ENCODE measurements at regions not wholly inside any gene's neighbourhood (a gene's known extent, or its start where the extent isn't known, plus 50 kb on each side); places are given as distances from the start of the nearest gene placed in this dataset.

- WGBS (ENCODE audit: low lambda C conversion rate, missing lambda C conversion rate): 93% methylated on average over 1 of the region's 1 CpG
Measured at GRCh38 chr13:107113387-107113786, 545.5 kb upstream of the ARGLU1 start.

GRCh38 chr13:107111248-107111647 lies 543.3 kb upstream of the ARGLU1 start:
- Histone ChIP-seq H3K9me2 (replicated peaks; ENCODE audit: insufficient read depth) (no peaks in the 10 kb centered on the region), H4K20me1 (ENCODE audit: insufficient read depth, poor library complexity, severe bottlenecking) (no peaks in the 10 kb centered on the region), H3K4me2 (no peak overlapping the region), H3K9me3 (ENCODE audit: low read depth) (peaks cover 9% of the 10 kb centered on the region), H3K4me1 (ENCODE audit: insufficient read depth) (no peaks in the 10 kb centered on the region), H2AFZ (no peak overlapping the region), H3K36me3 (replicated peaks; ENCODE audit: insufficient read depth, low read depth) (no peaks in the 10 kb centered on the region), H3K27ac (no peak overlapping the region), H3K79me2 (no peaks in the 10 kb centered on the region), H3K4me3 (no peak overlapping the region), H3K27me3 (no peaks in the 10 kb centered on the region)
- TF ChIP-seq CTCF (IDR thresholded peaks at IDR 0.05; ENCODE audit: poor library complexity) (no peak), EZH2 (IDR thresholded peaks at IDR 0.05; ENCODE audit: borderline replicate concordance) (no peak), EZH2phosphoT487 (IDR thresholded peaks at IDR 0.05; ENCODE audit: low read depth, severe bottlenecking, unreplicated experiment) (no peak)
- DNase-seq (ENCODE audit: low spot score): no peak
- WGBS (ENCODE audit: low lambda C conversion rate, missing lambda C conversion rate): 79% methylated on average over 1 of the region's 1 CpG

More at GRCh38 chr13:107113387-107113786, 545.5 kb upstream of the ARGLU1 start:
- H3K27me3 ChIP-seq: no peaks in the 10 kb centered on the region
- peaks cover 9% of the 10 kb centered on the region for H3K9me3 ChIP-seq (ENCODE audit: low read depth)
- no peak for DNase-seq (ENCODE audit: low spot score)
- H3K27ac ChIP-seq: no peak overlapping the region
- H3K79me2 ChIP-seq: no peaks in the 10 kb centered on the region
- H2AFZ ChIP-seq: no peak overlapping the region
- TF ChIP-seq EZH2phosphoT487 (IDR thresholded peaks at IDR 0.05; ENCODE audit: low read depth, severe bottlenecking, unreplicated experiment) (no peak), CTCF (IDR thresholded peaks at IDR 0.05; ENCODE audit: poor library complexity) (no peak), EZH2 (IDR thresholded peaks at IDR 0.05; ENCODE audit: borderline replicate concordance) (no peak)
- no peaks in the 10 kb centered on the region for H3K36me3 ChIP-seq (replicated peaks; ENCODE audit: insufficient read depth, low read depth)
- H3K4me1 ChIP-seq (ENCODE audit: insufficient read depth): no peaks in the 10 kb centered on the region
- H3K4me3 ChIP-seq: no peak overlapping the region
- H4K20me1 ChIP-seq (ENCODE audit: insufficient read depth, poor library complexity, severe bottlenecking): no peaks in the 10 kb centered on the region
- H3K4me2 ChIP-seq: no peak overlapping the region
- no peaks in the 10 kb centered on the region for H3K9me2 ChIP-seq (replicated peaks; ENCODE audit: insufficient read depth)

- TF ChIP-seq EZH2phosphoT487 (IDR thresholded peaks at IDR 0.05; ENCODE audit: low read depth, severe bottlenecking, unreplicated experiment) (no peak), CTCF (IDR thresholded peaks at IDR 0.05; ENCODE audit: poor library complexity) (no peak)
- Histone ChIP-seq H3K27ac (no peak overlapping the region), H3K4me2 (no peak overlapping the region), H3K9me3 (ENCODE audit: low read depth) (peaks cover 9% of the 10 kb centered on the region), H3K27me3 (no peaks in the 10 kb centered on the region), H3K4me3 (no peak overlapping the region), H3K36me3 (replicated peaks; ENCODE audit: insufficient read depth, low read depth) (no peaks in the 10 kb centered on the region), H3K4me1 (ENCODE audit: insufficient read depth) (no peaks in the 10 kb centered on the region), H3K79me2 (no peaks in the 10 kb centered on the region), H4K20me1 (ENCODE audit: insufficient read depth, poor library complexity, severe bottlenecking) (no peaks in the 10 kb centered on the region), H2AFZ (no peak overlapping the region), H3K9me2 (replicated peaks; ENCODE audit: insufficient read depth) (no peaks in the 10 kb centered on the region)
- WGBS (ENCODE audit: low lambda C conversion rate, missing lambda C conversion rate): 72% methylated on average over 2 of the region's 2 CpGs
- DNase-seq (ENCODE audit: low spot score): no peak
Measured at GRCh38 chr13:107104631-107105030, 536.7 kb upstream of the ARGLU1 start.

- TF ChIP-seq EZH2phosphoT487 (IDR thresholded peaks at IDR 0.05; ENCODE audit: low read depth, severe bottlenecking, unreplicated experiment) (no peak), EZH2 (IDR thresholded peaks at IDR 0.05; ENCODE audit: borderline replicate concordance) (no peak), CTCF (IDR thresholded peaks at IDR 0.05; ENCODE audit: poor library complexity) (no peak)
- H3K4me3 ChIP-seq: no peak overlapping the region
- no peaks in the 10 kb centered on the region for H3K9me3 ChIP-seq (ENCODE audit: low read depth)
- no peak overlapping the region for H3K27ac ChIP-seq
- H3K27me3 ChIP-seq: no peaks in the 10 kb centered on the region
- 75% methylated on average over 1 of the region's 1 CpG for WGBS (ENCODE audit: low lambda C conversion rate, missing lambda C conversion rate)
- no peak overlapping the region for H3K4me2 ChIP-seq
- H2AFZ ChIP-seq: no peak overlapping the region
- DNase-seq (ENCODE audit: low spot score): no peak
- H3K9me2 ChIP-seq (replicated peaks; ENCODE audit: insufficient read depth): no peaks in the 10 kb centered on the region
- H4K20me1 ChIP-seq (ENCODE audit: insufficient read depth, poor library complexity, severe bottlenecking): no peaks in the 10 kb centered on the region
- H3K36me3 ChIP-seq (replicated peaks; ENCODE audit: insufficient read depth, low read depth): no peaks in the 10 kb centered on the region
- no peaks in the 10 kb centered on the region for H3K4me1 ChIP-seq (ENCODE audit: insufficient read depth)
- no peaks in the 10 kb centered on the region for H3K79me2 ChIP-seq
Measured at GRCh38 chr13:107102676-107103075, 534.7 kb upstream of the ARGLU1 start.

Data from hepatocyte (in vitro differentiated cells).